NCI-H774 (cell line): ENCODE measurements at regions not wholly inside any gene's neighbourhood (a gene's known extent, or its start where the extent isn't known, plus 50 kb on each side); places are given as distances from the start of the nearest gene placed in this dataset.

Source experiments
- DNase-seq: peaks from one replicate; lab custom pipeline; 2025; lab: John Stamatoyannopoulos, UW

GRCh38 chr11:71075871-71076420, 176.4 kb downstream of the SHANK2 start:
- no peak for DNase-seq

GRCh38 chr11:71075116-71075720, 177.2 kb downstream of the SHANK2 start:
- DNase-seq, result no peak

DNA sequence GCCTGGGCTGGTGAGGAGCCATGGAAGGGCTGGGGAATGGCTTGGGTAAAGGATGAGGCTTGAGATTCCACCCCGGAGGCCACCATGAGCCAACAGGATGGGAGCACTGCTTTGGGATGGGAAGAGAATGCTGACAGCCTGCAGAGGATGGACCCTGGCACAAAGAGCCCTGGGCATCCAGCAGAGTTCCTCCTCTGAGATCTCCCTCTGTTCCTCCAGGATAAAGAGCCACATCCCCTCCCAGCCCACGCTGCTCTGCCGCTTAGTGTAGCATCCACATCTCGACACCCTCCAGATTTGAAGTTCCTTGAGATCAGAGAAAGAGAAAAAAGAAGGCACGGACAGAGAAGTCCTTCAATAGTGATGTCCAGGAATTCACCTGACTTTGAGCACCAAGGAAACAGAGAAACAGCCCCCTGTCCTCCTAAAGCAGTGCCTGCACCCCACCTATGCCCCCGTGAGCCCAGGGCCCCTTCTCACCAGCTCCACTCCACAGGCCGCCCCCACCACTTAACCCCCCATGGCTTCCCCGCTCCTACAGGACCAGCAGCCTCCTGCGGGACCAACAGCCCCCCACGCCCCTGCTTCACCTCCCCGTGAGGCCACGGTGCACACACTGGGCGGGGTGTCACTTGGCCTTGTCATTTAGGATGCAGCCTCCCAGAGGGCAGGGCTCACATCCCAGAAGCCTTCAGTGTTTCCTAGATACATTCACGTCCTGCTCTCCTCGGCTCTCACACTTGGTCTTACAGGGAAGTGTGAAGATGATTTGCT, 180.5 kb downstream of the SHANK2 start:
- DNase-seq, result no peak

DNA sequence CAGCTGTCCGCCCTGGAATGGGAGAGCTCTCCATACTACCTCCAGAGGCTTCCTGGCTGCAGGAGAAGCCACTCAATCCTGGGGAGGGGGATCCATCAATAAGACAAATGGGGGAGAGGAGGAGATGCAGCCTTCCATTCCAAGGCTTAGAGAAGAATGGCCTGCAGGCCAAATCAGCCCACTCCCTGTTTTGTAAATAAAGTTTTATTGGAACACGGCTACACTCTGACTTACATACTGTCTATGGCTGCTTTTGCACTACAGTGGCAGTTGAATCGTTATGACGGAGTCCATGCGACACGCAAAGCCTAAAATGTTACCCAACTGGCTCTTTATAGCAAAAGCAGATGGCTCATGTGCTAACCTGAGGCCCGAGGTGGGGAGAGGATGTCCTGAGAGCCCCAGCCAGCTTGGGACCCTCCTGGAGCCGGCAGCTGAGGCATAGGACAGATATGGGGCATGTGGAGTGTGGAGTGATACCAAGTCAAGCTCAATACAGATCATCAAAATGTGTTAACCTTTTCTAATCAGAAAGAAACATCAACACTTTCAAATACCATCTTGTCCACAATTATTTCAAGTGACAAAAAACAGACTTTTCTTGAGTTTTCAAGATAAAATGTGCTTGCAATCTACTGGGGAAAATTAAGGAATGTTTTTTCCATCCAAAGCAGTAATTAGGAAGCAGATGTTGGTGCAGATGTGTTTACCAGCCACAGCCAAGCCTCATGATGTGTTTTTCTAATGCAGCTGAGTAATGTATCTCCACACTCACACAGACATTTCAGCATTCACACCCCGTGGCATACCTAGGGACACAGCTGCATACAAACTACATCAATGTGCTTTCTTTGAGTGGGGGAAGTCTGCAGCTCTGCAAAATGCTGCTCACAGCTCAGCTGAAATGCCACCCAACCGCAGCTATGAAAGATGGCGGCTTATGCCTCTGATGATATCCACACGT, 181.6 kb downstream of the SHANK2 start:
- no peak for DNase-seq

- DNase-seq, result no peak
Measured at GRCh38 chr11:71068963-71069362, 183.4 kb downstream of the SHANK2 start.

GRCh38 chr11:71067753-71068152, 184.6 kb downstream of the SHANK2 start:
- DNase-seq, result no peak

DNA sequence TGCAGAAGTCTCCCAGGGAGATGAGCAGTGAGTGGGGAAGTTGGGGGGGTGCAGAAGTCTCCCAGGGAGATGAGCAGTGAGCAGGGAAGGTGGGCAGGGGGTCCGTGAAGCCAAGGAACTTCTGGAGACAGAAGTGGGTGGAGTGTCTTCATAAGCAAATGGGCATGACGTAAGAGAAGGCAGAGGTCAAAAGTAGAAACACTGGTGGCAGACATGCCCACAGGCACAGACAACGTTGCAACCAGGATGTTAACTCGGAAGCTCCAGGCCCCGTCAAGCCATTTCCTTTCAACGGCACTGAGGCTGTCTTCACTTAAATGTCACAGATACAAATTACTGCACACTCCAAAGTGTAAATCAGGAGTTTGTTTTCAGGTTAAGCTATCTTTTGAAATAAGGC, 186.1 kb downstream of the SHANK2 start:
- no peak for DNase-seq

- no peak for DNase-seq
Measured at GRCh38 chr11:71065841-71066240, 186.5 kb downstream of the SHANK2 start.

DNA sequence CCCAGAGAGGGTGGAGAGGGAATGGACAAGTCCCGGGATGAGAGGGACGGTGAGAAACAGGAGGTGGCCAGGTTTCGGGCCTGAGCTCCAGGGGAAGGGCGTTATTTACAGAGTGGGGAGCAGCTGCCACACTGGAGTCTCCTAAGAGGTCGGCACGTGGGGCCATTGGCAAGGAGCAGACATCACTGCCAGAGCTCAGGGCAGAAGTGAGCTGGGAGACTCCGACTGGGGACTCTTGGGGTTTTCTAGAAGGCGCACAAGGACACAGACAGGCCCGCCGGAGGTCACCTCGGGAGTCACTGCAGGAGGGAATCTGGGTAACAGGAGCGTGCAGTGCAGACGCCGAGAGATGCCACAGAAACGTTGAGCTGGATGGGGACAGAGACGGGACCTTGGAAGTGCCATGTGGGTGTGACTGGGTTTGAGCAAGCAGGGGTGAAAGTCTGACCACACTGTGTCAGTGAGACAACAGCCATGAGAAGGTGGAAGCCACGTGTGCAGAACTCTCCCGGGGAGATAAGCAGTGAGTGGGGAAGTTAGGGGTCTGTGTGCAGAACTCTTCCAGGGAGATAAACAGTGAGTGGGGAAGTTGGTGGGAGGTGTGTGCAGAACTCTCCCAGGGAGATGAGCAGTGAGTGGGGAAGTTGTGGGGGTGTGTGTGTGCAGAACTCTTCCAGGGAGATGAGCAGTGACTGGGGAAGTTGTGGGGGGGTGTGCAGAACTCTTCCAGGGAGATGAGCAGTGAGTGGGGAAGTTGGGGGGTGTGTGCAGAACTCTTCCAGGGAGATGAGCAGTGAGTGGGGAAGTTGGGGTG, 187.5 kb downstream of the SHANK2 start:
- DNase-seq, result no peak

DNA sequence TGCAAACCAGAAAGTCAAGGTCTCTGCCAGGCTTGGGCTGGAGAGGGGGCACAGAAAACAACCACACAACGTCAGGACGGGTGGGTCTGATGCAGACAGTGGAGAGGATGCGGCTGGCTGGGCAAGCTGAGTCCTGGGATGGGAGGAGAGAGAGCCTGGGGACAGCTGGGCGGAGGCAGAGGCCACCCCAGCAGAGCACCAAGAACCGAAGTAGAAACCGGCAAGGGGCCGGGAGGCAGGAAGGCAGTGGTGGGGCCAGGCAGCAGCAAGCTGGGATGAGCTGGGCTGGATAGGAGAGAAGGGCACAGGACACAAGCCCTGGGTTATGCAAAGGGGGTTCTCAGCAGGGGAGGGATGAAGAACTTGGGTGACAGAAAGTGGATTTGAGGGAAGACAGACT, 188.2 kb downstream of the SHANK2 start:
- no peak for DNase-seq

- no peak for DNase-seq
Measured at GRCh38 chr11:71063129-71063528, 189.2 kb downstream of the SHANK2 start.

DNA sequence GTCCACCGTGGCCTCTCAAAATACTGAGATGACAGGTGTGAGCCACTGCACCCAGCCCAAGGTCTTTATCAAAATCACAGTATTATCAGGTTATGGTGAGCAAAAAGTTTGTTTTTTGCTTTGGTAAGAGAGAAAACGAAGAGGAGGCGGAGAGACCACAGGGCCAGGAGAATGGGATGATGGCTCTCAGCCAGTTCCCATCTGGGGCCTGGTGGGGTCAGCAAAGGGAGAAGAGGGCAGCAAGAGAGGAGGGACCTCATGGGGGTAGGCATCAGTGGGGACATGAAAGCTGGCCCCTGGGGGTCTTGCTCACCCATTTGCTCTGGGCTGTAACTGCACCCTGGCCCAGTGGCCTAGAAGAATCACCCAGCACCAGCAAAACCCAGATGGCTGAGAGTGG, 190.2 kb downstream of the SHANK2 start:
- no peak for DNase-seq

DNA sequence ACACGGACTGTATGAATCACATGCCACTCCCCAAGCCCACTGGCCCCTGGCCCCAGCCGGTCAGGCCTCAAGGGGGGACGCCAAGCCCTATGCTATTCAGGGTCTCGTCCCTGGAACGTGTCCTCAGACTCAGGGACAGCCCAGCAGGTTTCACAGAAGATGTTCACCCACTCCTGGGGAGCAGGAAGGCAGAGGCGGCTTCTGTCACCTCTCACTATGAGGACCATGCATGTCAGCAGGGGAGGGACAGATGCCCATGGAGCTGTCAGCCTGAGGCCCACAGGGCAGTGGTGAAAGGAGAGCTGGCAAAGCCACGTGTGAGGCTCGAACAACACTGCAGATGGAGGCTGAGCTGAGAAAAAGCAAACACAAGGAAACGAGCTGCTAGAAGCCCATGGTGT, 192.0 kb downstream of the SHANK2 start:
- no peak for DNase-seq

GRCh38 chr11:71059662-71060061, 192.7 kb downstream of the SHANK2 start:
- DNase-seq, result no peak

DNA sequence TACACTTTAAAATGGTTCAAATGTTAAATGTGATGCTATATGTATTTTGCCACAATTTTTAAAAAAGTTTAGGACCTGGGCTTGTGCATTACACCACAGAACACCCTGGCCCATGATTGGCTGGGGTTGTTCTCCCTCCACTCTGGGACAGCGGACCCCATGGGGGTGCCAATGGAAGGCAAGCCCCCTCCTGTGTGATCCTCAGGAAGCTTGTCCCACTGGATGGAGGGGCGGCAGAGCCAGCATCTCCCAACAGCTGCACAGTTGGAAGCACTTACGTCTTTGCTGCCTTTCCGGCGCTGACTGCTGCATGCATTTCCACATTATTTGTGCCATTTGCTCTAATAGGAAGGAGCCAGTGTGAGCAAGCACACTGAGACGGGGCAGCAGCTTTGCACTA, 196.5 kb downstream of the SHANK2 start:
- DNase-seq, result no peak
